ENCODE measurements at regions not wholly inside any gene's neighbourhood (a gene's known extent, or its start where the extent isn't known, plus 50 kb on each side); places are given as distances from the start of the nearest gene placed in this dataset.

DNA sequence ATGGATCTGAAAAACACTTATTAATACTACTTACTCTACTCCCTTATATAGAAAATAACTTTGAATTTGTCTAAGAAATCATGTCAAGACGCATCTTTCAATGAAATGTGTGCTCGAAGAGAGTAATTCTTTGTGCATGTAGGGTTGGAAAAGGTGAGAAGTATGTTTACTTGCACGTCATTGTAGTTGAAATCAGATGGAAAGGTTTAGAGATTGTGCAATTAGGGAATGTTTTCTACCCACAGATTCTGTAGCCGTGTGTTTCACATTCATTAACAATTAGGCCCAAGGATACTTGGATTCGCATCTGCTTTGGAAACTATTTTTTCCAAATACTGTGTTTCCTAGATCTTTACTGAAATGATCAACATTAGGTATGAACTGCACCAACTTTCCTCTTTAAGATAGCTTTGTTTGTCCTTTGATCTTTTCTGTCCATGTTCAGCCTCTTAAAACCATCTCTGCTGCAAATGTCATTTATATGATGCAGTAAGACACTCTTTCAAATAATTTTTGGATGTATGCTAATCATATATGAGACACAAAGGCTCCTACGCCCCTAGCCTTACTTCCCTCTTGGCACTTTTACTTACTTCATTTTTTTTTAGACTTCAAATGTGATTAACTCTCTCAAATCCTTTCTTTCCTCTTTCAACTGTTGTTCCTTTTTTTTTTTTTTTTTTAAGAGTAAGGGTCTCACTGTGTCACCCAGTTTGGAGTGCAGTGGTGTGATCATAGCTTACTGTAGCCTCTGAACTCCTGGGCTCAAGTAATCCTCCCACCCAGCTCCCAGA is 58.0 kb upstream of the PSMA6 start:
- TF ChIP-seq, protein P1, sequence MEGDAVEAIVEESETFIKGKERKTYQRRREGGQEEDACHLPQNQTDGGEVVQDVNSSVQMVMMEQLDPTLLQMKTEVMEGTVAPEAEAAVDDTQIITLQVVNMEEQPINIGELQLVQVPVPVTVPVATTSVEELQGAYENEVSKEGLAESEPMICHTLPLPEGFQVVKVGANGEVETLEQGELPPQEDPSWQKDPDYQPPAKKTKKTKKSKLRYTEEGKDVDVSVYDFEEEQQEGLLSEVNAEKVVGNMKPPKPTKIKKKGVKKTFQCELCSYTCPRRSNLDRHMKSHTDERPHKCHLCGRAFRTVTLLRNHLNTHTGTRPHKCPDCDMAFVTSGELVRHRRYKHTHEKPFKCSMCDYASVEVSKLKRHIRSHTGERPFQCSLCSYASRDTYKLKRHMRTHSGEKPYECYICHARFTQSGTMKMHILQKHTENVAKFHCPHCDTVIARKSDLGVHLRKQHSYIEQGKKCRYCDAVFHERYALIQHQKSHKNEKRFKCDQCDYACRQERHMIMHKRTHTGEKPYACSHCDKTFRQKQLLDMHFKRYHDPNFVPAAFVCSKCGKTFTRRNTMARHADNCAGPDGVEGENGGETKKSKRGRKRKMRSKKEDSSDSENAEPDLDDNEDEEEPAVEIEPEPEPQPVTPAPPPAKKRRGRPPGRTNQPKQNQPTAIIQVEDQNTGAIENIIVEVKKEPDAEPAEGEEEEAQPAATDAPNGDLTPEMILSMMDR (conservative IDR thresholded peaks at IDR 0.05; ENCODE audit: low read length), result no peak
- TF ChIP-seq EZH2phosphoT487 (IDR thresholded peaks at IDR 0.05; ENCODE audit: borderline replicate concordance, low read depth, low read length), result no peak
